SK-N-SH (cell line): ENCODE measurements at regions not wholly inside any gene's neighbourhood (a gene's known extent, or its start where the extent isn't known, plus 50 kb on each side); places are given as distances from the start of the nearest gene placed in this dataset.

Experiments used
- CTCF ChIA-PET: fragments of 300-600, 350-600 bp; formaldehyde crosslinking; extraction: SDS; loops from one replicate; lab custom pipeline; 2021; lab: Yijun Ruan, JAX
- POLR2A ChIA-PET: fragments of 350-600 bp; sonication (Branson Sonifier 250); formaldehyde crosslinking; extraction: SDS; loops from one replicate; lab custom pipeline; 2020; ENCODE audit warnings: antibody characterized with exemption, inconsistent platforms; lab: Yijun Ruan, JAX
- DNase-seq: peaks from one replicate; pipeline ENCODE4 v3.0.0; 2012
- H2AFZ ChIP-seq: fragments of 200-600 bp; sonication (generic); 2 replicates; pipeline ENCODE4 v1.8.1; 2016; ENCODE audit warnings: antibody characterized with exemption, mild to moderate bottlenecking, low read depth
- H3F3A ChIP-seq: fragments of 200-600 bp; sonication (generic); replicated peaks from 2 replicates; pipeline ENCODE3; 2016; ENCODE audit warnings: antibody characterized with exemption, mild to moderate bottlenecking; ENCODE audit not compliant: insufficient read depth
- H3K27ac ChIP-seq, 2 experiments: fragments of 200-500 bp in 1 of 2; fragments of 200-600 bp in 1 of 2; sonication (Bioruptor generic) in 1 of 2; sonication (generic), shearing (Covaris generic) in 1 of 2; 2 replicates each; pipeline versions ENCODE4 v1.5.1 to v1.6.1; 2014 to 2016; ENCODE audit warnings: low read depth in 2 of 2, inconsistent platforms in 1 of 2, low read length in 1 of 2, mild to moderate bottlenecking in 1 of 2, mixed read lengths in 1 of 2
- H3K27me3 ChIP-seq: fragments of 200-600 bp; sonication (generic), shearing (Covaris generic); 2 replicates; pipeline ENCODE4 v1.6.1; 2016; ENCODE audit warnings: mixed run types; ENCODE audit not compliant: insufficient read depth
- H3K36me3 ChIP-seq, 2 experiments: fragments of 200-500 bp in 1 of 2; fragments of 200-600 bp in 1 of 2; sonication (Bioruptor generic) in 1 of 2; sonication (generic) in 1 of 2; replicated peaks in 1 of 2; 2 replicates each; pipeline versions ENCODE3 to v1.5.1; 2014 to 2016; ENCODE audit warnings: low read length in 1 of 2, mild to moderate bottlenecking in 1 of 2; ENCODE audit not compliant: insufficient read depth in 2 of 2, control insufficient read depth in 1 of 2
- H3K4me1 ChIP-seq, 2 experiments: fragments of 200-500 bp in 1 of 2; fragments of 200-600 bp in 1 of 2; sonication (Bioruptor generic) in 1 of 2; sonication (generic), shearing (Covaris generic) in 1 of 2; 2 replicates each; pipeline versions ENCODE4 v1.5.1 to v1.6.1; 2014 to 2016; ENCODE audit warnings: low read depth in 1 of 2, low read length in 1 of 2, mixed run types in 1 of 2; ENCODE audit not compliant: insufficient read depth in 2 of 2, control insufficient read depth in 1 of 2
- H3K4me2 ChIP-seq: fragments of 200-600 bp; sonication (generic), shearing (Covaris generic); 2 replicates; pipeline ENCODE4 v1.6.1; 2017; ENCODE audit warnings: mixed run types
- H3K4me3 ChIP-seq, 2 experiments: fragments of 200-500 bp in 1 of 2; fragments of 200-600 bp in 1 of 2; sonication (Bioruptor generic) in 1 of 2; sonication (generic), shearing (Covaris generic) in 1 of 2; 2 replicates each; pipeline versions ENCODE4 v1.5.1 to v1.8.1; 2014 to 2016; ENCODE audit warnings: low read depth in 2 of 2, inconsistent platforms in 1 of 2, low read length in 1 of 2, mild to moderate bottlenecking in 1 of 2, mixed read lengths in 1 of 2, moderate library complexity in 1 of 2
- H3K79me2 ChIP-seq: fragments of 200-600 bp; sonication (generic); 2 replicates; pipeline ENCODE4 v1.8.1; 2017; ENCODE audit warnings: mild to moderate bottlenecking; ENCODE audit not compliant: insufficient read depth
- H3K9ac ChIP-seq: fragments of 200-600 bp; sonication (generic); 2 replicates; pipeline ENCODE4 v1.6.1; 2017; ENCODE audit warnings: mixed run types
- H3K9me2 ChIP-seq: fragments of 200-600 bp; sonication (generic); 2 replicates; pipeline ENCODE4 v1.6.1; 2017; ENCODE audit warnings: mixed run types
- H3K9me3 ChIP-seq: fragments of 200-600 bp; sonication (generic); 2 replicates; pipeline ENCODE4 v1.6.1; 2017; ENCODE audit warnings: mixed run types, mild to moderate bottlenecking, moderate library complexity
- H4K20me1 ChIP-seq: fragments of 200-600 bp; sonication (generic); 2 replicates; pipeline ENCODE4 v1.6.1; 2017; ENCODE audit warnings: mild to moderate bottlenecking, mixed run types; ENCODE audit not compliant: insufficient read depth
- EP300 ChIP-seq, 2 experiments: IDR thresholded peaks; 2 replicates each; pipeline versions ENCODE4 v1.4.0 to v1.6.1; 2012; ENCODE audit warnings: borderline replicate concordance in 1 of 2, low read depth in 1 of 2, low read length in 1 of 2
- FOSL2 ChIP-seq: IDR thresholded peaks from 2 replicates; pipeline ENCODE4 v1.4.0; 2012; ENCODE audit warnings: low read depth, mild to moderate bottlenecking, moderate library complexity, borderline replicate concordance
- FOXM1 ChIP-seq: IDR thresholded peaks from 2 replicates; pipeline ENCODE4 v1.4.0; 2012; ENCODE audit warnings: low read depth, mild to moderate bottlenecking
- JUND ChIP-seq: IDR thresholded peaks from 2 replicates; pipeline ENCODE4 v1.4.0; 2012
- MEF2A ChIP-seq: IDR thresholded peaks from 2 replicates; pipeline ENCODE4 v1.4.0; 2012; ENCODE audit warnings: low read depth, borderline replicate concordance
- MXI1 ChIP-seq: IDR thresholded peaks from 2 replicates; pipeline ENCODE4 v1.6.1; 2012; ENCODE audit warnings: mild to moderate bottlenecking, low read depth, low read length, improper control_type of control experiment
- SIN3A ChIP-seq: IDR thresholded peaks from 2 replicates; pipeline ENCODE4 v1.6.1; 2012; ENCODE audit warnings: low read depth, mild to moderate bottlenecking, low read length, moderate library complexity, borderline replicate concordance
- TEAD4 ChIP-seq: IDR thresholded peaks from 2 replicates; pipeline ENCODE4 v1.4.0; 2012; ENCODE audit warnings: mild to moderate bottlenecking, borderline replicate concordance; ENCODE audit not compliant: insufficient read depth
- WGBS: methylation state at CpG from one replicate; pipeline ENCODE4 v1.1.6; 2017; ENCODE audit warnings: low lambda C conversion rate; 5-methylcytosine and 5-hydroxymethylcytosine counted together
- TF ChIP-seq, protein P1 (sequence below): fragments of 200-600 bp; sonication (generic); IDR thresholded peaks from 2 replicates; pipeline ENCODE4 v1.6.1; 2017; ENCODE audit warnings: antibody characterized with exemption, mild to moderate bottlenecking, moderate library complexity
- TF ChIP-seq, protein P2 (sequence below): fragments of 150-350 bp; IDR thresholded peaks from 2 replicates; pipeline ENCODE4 v1.6.1; 2016; ENCODE audit warnings: mild to moderate bottlenecking, low read depth, low read length

DNA sequence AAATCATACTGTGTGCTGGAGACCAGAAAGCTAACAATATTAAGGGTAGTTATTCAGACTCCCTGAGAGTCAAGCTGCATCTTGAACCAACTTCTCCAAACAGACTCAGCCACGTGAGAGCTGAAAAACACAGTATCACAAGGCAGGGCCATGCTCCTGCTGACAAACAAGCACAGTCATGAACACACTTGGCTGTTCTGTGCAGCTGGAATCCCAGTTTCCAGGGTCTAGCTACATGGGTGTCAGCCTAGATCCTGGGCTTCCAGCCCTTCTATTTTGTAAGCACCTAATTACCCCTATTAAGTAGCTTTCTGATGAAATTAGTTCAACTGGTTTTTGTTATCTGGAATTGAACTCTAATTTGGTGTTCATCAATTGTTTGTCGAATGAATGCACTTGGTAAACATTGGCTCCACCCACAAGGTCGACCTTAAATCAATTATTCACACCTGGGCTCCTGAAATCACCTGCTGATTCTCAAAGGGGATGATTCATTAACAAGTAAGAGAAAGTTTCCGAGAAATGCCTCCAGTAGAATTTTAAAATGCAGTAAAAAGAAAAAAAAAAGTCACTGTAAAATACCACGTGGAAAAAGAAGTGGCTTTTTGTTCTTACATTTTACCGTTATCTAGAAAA, 179.3 kb downstream of the ZC3H11B start:
- peaks cover 0 to 6% of the 10 kb centered on the region in 2 experiments; a peak in 2 of 4 replicates for H3K4me1 ChIP-seq
- no peaks in the 10 kb centered on the region for H3K27me3 ChIP-seq
- no peak for TF ChIP-seq SIN3A
- TF ChIP-seq, protein P1, sequence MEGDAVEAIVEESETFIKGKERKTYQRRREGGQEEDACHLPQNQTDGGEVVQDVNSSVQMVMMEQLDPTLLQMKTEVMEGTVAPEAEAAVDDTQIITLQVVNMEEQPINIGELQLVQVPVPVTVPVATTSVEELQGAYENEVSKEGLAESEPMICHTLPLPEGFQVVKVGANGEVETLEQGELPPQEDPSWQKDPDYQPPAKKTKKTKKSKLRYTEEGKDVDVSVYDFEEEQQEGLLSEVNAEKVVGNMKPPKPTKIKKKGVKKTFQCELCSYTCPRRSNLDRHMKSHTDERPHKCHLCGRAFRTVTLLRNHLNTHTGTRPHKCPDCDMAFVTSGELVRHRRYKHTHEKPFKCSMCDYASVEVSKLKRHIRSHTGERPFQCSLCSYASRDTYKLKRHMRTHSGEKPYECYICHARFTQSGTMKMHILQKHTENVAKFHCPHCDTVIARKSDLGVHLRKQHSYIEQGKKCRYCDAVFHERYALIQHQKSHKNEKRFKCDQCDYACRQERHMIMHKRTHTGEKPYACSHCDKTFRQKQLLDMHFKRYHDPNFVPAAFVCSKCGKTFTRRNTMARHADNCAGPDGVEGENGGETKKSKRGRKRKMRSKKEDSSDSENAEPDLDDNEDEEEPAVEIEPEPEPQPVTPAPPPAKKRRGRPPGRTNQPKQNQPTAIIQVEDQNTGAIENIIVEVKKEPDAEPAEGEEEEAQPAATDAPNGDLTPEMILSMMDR = no peak
- no peak for TF ChIP-seq JUND
- no peak for TF ChIP-seq FOSL2
- POLR2A ChIA-PET = no interaction called here
- WGBS = 89% methylated on average over 6 of the region's 6 CpGs
- H3K4me2 ChIP-seq = no peak overlapping the region
- H4K20me1 ChIP-seq = no peaks in the 10 kb centered on the region
- H3K9me3 ChIP-seq = no peaks in the 10 kb centered on the region
- CTCF ChIA-PET = no interaction called here
- H3K4me3 ChIP-seq = no peak overlapping the region
- DNase-seq = no peak
- H3K9ac ChIP-seq = no peak overlapping the region
- no peaks in the 10 kb centered on the region for H3K79me2 ChIP-seq
- H3K36me3 ChIP-seq = no peaks in the 10 kb centered on the region
- H3F3A ChIP-seq = peaks cover 14% of the 10 kb centered on the region
- no peak overlapping the region for H2AFZ ChIP-seq
- H3K9me2 ChIP-seq = no peaks in the 10 kb centered on the region
- no peak overlapping the region for H3K27ac ChIP-seq

DNA sequence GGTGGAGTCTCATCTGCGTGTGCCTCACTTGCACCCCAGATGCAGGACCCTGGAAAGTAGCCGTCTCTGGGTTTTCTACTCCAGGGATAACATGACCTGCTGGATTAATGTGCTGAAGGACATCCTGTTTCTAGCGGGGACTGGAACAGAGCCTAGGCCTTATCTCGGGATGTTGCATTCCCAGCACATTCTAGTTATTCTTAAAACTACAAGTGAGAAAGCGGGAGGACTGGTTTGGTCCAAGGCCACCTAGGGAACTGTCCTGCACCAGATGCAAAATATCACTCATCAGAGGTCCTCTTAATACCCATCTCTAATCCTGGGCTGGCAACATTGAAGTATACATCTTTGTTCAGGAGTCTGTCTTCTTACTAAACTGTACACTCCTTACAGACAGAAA, 179.9 kb downstream of the ZC3H11B start:
- Histone ChIP-seq H3K9me2 (no peaks in the 10 kb centered on the region), H3K4me2 (0 out of 2 replicates have a peak overlapping the region, but pooled peaks have one; percentile 12), H4K20me1 (no peaks in the 10 kb centered on the region), H3K9me3 (no peaks in the 10 kb centered on the region), H3K27ac (peak overlapping the region in 1 of 2 experiments; percentile 46; a peak in 2 of 4 replicates), H3K4me3 (no peak overlapping the region), H3K4me1 (peaks cover 0 to 12% of the 10 kb centered on the region in 2 experiments; a peak in 2 of 4 replicates), H3F3A (peaks cover 20% of the 10 kb centered on the region), H3K27me3 (no peaks in the 10 kb centered on the region), H3K9ac (no peak overlapping the region), H2AFZ (no peak overlapping the region), H3K36me3 (no peaks in the 10 kb centered on the region), H3K79me2 (no peaks in the 10 kb centered on the region)
- ChIA-PET CTCF (interaction anchor here (1.0 to 1.8 kb wide), 2 partner anchors 16 to 380 kb away, joined by 3 to 5 read pairs; no protein-coding TSS in a partner anchor), POLR2A (no interaction called here)
- no peak for DNase-seq
- TF ChIP-seq FOXM1 (no peak), MEF2A (no peak), TEAD4 (no peak), EP300 (IDR thresholded peaks at IDR 0.05; ENCODE audit: borderline replicate concordance in 1 of 2, low read depth in 1 of 2, low read length in 1 of 2) (no peak), MXI1 (no peak)
- TF ChIP-seq, protein P2, sequence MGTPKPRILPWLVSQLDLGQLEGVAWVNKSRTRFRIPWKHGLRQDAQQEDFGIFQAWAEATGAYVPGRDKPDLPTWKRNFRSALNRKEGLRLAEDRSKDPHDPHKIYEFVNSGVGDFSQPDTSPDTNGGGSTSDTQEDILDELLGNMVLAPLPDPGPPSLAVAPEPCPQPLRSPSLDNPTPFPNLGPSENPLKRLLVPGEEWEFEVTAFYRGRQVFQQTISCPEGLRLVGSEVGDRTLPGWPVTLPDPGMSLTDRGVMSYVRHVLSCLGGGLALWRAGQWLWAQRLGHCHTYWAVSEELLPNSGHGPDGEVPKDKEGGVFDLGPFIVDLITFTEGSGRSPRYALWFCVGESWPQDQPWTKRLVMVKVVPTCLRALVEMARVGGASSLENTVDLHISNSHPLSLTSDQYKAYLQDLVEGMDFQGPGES = no peak
- WGBS = 97% methylated on average over 5 of the region's 5 CpGs
